GM23338 (cell line): ENCODE measurements at regions not wholly inside any gene's neighbourhood (a gene's known extent, or its start where the extent isn't known, plus 50 kb on each side); places are given as distances from the start of the nearest gene placed in this dataset.

Experiments
- CTCF ChIP-seq, 2 experiments: fragments of 200-600 bp in 1 of 2; sonication (generic) in 1 of 2; conservative IDR thresholded peaks; 2 replicates each; pipeline versions ENCODE4 v1.5.1 to v1.6.1; 2016 to 2017; ENCODE audit warnings: antibody characterized with exemption in 2 of 2, low read depth in 2 of 2, mild to moderate bottlenecking in 2 of 2, moderate library complexity in 1 of 2
- EZH2phosphoT487 ChIP-seq: fragments of 200-600 bp; sonication (generic); IDR thresholded peaks from one replicate; pipeline ENCODE4 v1.8.1; 2018; ENCODE audit warnings: antibody characterized with exemption; ENCODE audit not compliant: unreplicated experiment

DNA sequence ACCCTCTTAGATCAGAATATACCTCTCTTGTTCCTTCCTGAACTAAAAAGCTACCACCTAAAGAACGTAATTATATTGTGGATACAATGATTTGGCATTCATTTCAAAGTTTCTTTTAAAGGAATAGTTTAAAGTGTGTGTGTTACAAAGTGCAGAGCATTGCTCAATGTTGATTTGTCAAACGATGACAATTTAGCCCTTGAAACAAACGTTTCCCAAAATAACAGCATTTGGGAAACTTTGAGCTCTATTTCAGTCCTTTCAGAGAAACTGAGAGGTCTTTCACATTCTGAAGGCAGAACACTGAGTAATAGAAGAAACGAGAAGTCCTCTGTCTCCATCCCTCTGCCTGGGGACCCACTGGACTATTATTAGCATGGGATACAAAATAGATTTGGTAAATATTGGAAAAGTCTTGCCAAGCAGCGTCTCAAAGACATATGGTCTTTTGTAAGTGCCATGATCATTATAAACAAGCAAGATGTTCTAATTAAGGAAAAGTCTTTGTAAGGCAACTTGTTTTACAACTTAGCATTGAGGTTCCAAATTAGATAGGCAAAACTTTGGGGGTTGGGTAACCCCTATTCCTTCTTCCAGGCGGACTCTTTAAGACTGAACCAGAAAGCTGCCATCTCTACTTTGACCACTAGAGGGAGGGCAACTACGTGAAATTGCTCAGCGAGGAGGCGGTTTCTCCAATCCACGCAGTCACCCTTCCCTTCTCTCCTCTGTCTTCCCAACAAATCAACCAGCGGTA, 208.8 kb downstream of the RNF144B start:
- no peak for TF ChIP-seq EZH2phosphoT487
- peak; percentile 93 to 96 for TF ChIP-seq CTCF (conservative IDR thresholded peaks at IDR 0.05; ENCODE audit: low read depth in 2 of 2)
